Neural progenitor cell (in vitro differentiated cells): ENCODE measurements at regions not wholly inside any gene's neighbourhood (a gene's known extent, or its start where the extent isn't known, plus 50 kb on each side); places are given as distances from the start of the nearest gene placed in this dataset.

Experiments
- CTCF ChIP-seq: fragments of 200-600 bp; sonication (generic); IDR thresholded peaks from 2 replicates; pipeline ENCODE4 v1.5.1; 2017; ENCODE audit warnings: antibody characterized with exemption, mild to moderate bottlenecking
- EZH2 ChIP-seq: fragments of 200-600 bp; sonication (generic); IDR thresholded peaks from 2 replicates; pipeline ENCODE4 v1.6.1; 2017; ENCODE audit warnings: antibody characterized with exemption, mild to moderate bottlenecking, moderate library complexity
- EZH2phosphoT487 ChIP-seq: fragments of 200-600 bp; sonication (generic); IDR thresholded peaks from 2 replicates; pipeline ENCODE4 v1.6.1; 2017; ENCODE audit warnings: antibody characterized with exemption

DNA sequence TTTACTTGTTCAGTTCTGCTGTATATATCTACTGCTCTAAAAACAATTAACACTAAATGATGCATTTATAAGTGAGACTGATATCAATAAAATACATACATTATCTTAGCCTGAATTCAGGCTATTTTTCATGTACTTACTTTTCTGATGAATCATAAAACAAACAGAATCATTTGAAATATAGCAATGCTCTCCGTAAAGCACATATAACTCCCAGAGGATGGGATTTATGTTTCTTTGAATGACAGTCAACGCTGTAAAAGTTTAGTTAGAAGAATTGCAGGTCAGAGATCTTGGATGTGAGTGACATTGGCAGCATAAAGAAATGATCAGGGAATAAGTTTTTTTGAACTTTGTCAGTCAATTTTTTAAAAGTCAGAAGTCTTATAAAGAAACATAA, 740.2 kb upstream of the NOVA1 start:
- TF ChIP-seq EZH2 = no peak
- no peak for TF ChIP-seq CTCF
- no peak for TF ChIP-seq EZH2phosphoT487
